H1 (cell line): ENCODE measurements at regions not wholly inside any gene's neighbourhood (a gene's known extent, or its start where the extent isn't known, plus 50 kb on each side); places are given as distances from the start of the nearest gene placed in this dataset.

ENCODE experiments used
- CHD2 ChIP-seq: IDR thresholded peaks from 2 replicates; pipeline ENCODE4 v1.6.1; 2012; ENCODE audit warnings: low read length, improper control_type of control experiment
- CTCF ChIP-seq, 3 experiments: IDR thresholded peaks; 1 replicate in 2 of 3; 2 replicates in 1 of 3; pipeline versions ENCODE4 v1.5.1 to v1.6.1; 2011; ENCODE audit warnings: low read length in 3 of 3, mild to moderate bottlenecking in 3 of 3, inconsistent platforms in 2 of 3, low read depth in 1 of 3, moderate library complexity in 1 of 3; ENCODE audit not compliant: insufficient read depth in 1 of 3; ENCODE audit errors: control extremely low read depth in 1 of 3
- EZH2 ChIP-seq: fragments of 200-600 bp; sonication (generic); IDR thresholded peaks from 2 replicates; pipeline ENCODE4 v1.7.1; 2012; ENCODE audit warnings: low read depth, mild to moderate bottlenecking, moderate library complexity, low read length, inconsistent platforms; ENCODE audit not compliant: severe bottlenecking
- HDAC6 ChIP-seq: IDR thresholded peaks from one replicate; pipeline ENCODE4 v1.7.1; 2012; ENCODE audit warnings: low read depth, mild to moderate bottlenecking, inconsistent platforms, low read length, moderate library complexity
- MAFK ChIP-seq: IDR thresholded peaks from 2 replicates; pipeline ENCODE4 v1.6.1; 2012; ENCODE audit warnings: low read depth, mild to moderate bottlenecking, improper control_type of control experiment, low read length
- MAX ChIP-seq: IDR thresholded peaks from 2 replicates; pipeline ENCODE4 v1.6.1; 2012; ENCODE audit warnings: inconsistent platforms
- SIN3A ChIP-seq, 2 experiments: IDR thresholded peaks in 1 of 2; conservative IDR thresholded peaks in 1 of 2; 2 replicates each; pipeline ENCODE4 v1.6.1; 2011 to 2012; ENCODE audit warnings: low read length in 2 of 2, improper control_type of control experiment in 1 of 2, low read depth in 1 of 2, mild to moderate bottlenecking in 1 of 2
- TEAD4 ChIP-seq: IDR thresholded peaks from 2 replicates; pipeline ENCODE4 v1.6.1; 2012; ENCODE audit warnings: low read depth, low read length, inconsistent platforms, mixed read lengths
- YY1 ChIP-seq: IDR thresholded peaks from 2 replicates; pipeline ENCODE4 v1.6.1; 2011; ENCODE audit warnings: low read depth, mild to moderate bottlenecking, low read length
- TF ChIP-seq, protein P1 (sequence below): IDR thresholded peaks from 2 replicates; pipeline ENCODE4 v1.6.1; 2011; ENCODE audit warnings: low read depth, mild to moderate bottlenecking, low read length; ENCODE audit not compliant: insufficient read depth
- TF ChIP-seq, protein P2 (sequence below): IDR thresholded peaks from 2 replicates; pipeline ENCODE4 v1.6.1; 2011; ENCODE audit warnings: low read length, improper control_type of control experiment

GRCh38 chr1:207962716-207963426 is 51.9 kb upstream of the CD34 start:
- no peak for TF ChIP-seq SIN3A (conservative IDR thresholded peaks at IDR 0.05 in 1 of 2, IDR thresholded peaks at IDR 0.05 in 1 of 2; ENCODE audit: low read depth in 1 of 2, low read length in 2 of 2)
- TF ChIP-seq HDAC6, result no peak
- no peak for TF ChIP-seq MAX
- peak; percentile 40 for TF ChIP-seq EZH2
- no peak for TF ChIP-seq CTCF (IDR thresholded peaks at IDR 0.05; ENCODE audit: control extremely low read depth in 1 of 3, insufficient read depth in 1 of 3, low read depth in 1 of 3, low read length in 3 of 3)
- TF ChIP-seq, protein P1, sequence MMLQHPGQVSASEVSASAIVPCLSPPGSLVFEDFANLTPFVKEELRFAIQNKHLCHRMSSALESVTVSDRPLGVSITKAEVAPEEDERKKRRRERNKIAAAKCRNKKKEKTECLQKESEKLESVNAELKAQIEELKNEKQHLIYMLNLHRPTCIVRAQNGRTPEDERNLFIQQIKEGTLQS, result no peak
- TF ChIP-seq, protein P2, sequence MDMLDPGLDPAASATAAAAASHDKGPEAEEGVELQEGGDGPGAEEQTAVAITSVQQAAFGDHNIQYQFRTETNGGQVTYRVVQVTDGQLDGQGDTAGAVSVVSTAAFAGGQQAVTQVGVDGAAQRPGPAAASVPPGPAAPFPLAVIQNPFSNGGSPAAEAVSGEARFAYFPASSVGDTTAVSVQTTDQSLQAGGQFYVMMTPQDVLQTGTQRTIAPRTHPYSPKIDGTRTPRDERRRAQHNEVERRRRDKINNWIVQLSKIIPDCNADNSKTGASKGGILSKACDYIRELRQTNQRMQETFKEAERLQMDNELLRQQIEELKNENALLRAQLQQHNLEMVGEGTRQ, result no peak
- no peak for TF ChIP-seq CHD2
- TF ChIP-seq TEAD4, result no peak
- no peak for TF ChIP-seq MAFK
- no peak for TF ChIP-seq YY1
